Right lobe of liver (tissue), 6 donors: ENCODE measurements at regions not wholly inside any gene's neighbourhood (a gene's known extent, or its start where the extent isn't known, plus 50 kb on each side); places are given as distances from the start of the nearest gene placed in this dataset.

Source experiments
- ATAC-seq, 4 donors: fragments of 200-7000 bp; cut with Tn5 transposase; one replicate each; pipeline ENCODE4 v1.9.1; 2020; ENCODE audit warnings: mild to moderate bottlenecking in 4 of 4, moderate library complexity in 4 of 4
- DNase-seq, 3 donors: peaks; one replicate each; pipeline ENCODE4 v3.0.0-alpha.2; 2020
- H3K27ac ChIP-seq, 3 donors: fragments of 200-600 bp; one replicate each; pipeline ENCODE4 v1.8.0; 2022
- H3K27me3 ChIP-seq, 2 donors: fragments of 200-600 bp; one replicate each; pipeline ENCODE4 v1.8.0; 2022
- H3K36me3 ChIP-seq, 4 donors: fragments of 200-600 bp; sonication (generic) in 1 of 4; one replicate each; pipeline versions ENCODE4 v1.5.1 to v1.8.0; 2017 to 2022; ENCODE audit warnings: control low read depth in 1 of 4
- H3K4me1 ChIP-seq, 4 donors: fragments of 200-600 bp; sonication (generic) in 1 of 4; one replicate each; pipeline versions ENCODE4 v1.5.1 to v1.8.0; 2017 to 2022; ENCODE audit warnings: control low read depth in 1 of 4
- H3K4me3 ChIP-seq, 3 donors: fragments of 200-600 bp; one replicate each; pipeline ENCODE4 v1.8.0; 2022
- H3K9me3 ChIP-seq, 4 donors: fragments of 200-600 bp; sonication (generic) in 1 of 4; one replicate each; pipeline versions ENCODE4 v1.5.1 to v1.8.0; 2017 to 2022; ENCODE audit warnings: control low read depth in 1 of 4
- POLR2A ChIP-seq: fragments of 450-650 bp; IDR thresholded peaks from one replicate; pipeline ENCODE4 v1.6.1; 2017; ENCODE audit warnings: antibody characterized with exemption, mild to moderate bottlenecking
- WGBS: methylation state at CpG from one replicate; pipeline ENCODE4 v1.1.6; 2018; ENCODE audit warnings: low coverage, low lambda C conversion rate; ENCODE audit not compliant: insufficient coverage; ENCODE audit errors: missing lambda C conversion rate; 5-methylcytosine and 5-hydroxymethylcytosine counted together
- intact Hi-C, 2 donors: fragments of 100-400 bp; cut with DNase I; formaldehyde crosslinking; loops; one replicate each; pipeline versions ENCODE4 v1.11.2 to v1.14.1; 2022
- TF ChIP-seq, protein P1 (sequence below), 4 donors: fragments of 200-600 bp in 3 of 4; fragments of 450-650 bp in 1 of 4; IDR thresholded peaks; one replicate each; pipeline versions ENCODE4 v1.5.1 to v1.8.0; 2016 to 2022; ENCODE audit warnings: antibody characterized with exemption in 4 of 4, mild to moderate bottlenecking in 2 of 4
- donor health status: DM: no; HTN: yes; CAD: no.
- donor health status: DM: no; HTN: no; CAD: no.
- donor health status: DM: no; HTN: no; CAD: no.
- donor health status: DM: no; HTN: yes; CAD: no.
- donor health status: DM: no; HTN: yes; CAD: no.

DNA sequence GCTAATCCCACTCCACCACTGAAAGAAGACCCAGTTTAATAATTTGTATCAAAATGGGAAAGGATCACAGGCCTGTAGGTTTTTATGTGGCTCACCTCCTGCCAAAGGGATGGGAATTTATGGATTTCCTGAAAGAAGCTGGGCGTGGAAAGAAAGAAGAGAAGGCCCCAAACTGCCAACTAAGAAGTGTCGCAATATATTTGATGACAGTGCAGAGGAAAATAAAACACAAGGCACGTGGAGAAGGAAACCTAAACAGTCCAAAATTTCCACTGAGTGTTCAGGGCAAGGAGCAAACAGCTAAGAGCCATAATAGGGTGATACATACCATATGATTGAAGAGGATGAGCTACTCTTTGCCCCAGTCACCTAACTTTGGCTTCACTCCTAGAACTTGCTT, 667.2 kb downstream of the GATA3 start:
- intact Hi-C loops: no loop called here
- Histone ChIP-seq H3K9me3 (no peaks in the 10 kb centered on the region), H3K4me1 (peaks cover 0 to 4% (median 0%) of the 10 kb centered on the region in 4 donors), H3K4me3 (no peak overlapping the region), H3K27ac (no peak overlapping the region), H3K27me3 (no peaks in the 10 kb centered on the region), H3K36me3 (no peaks in the 10 kb centered on the region)
- TF ChIP-seq POLR2A: no peak
- TF ChIP-seq, protein P1, sequence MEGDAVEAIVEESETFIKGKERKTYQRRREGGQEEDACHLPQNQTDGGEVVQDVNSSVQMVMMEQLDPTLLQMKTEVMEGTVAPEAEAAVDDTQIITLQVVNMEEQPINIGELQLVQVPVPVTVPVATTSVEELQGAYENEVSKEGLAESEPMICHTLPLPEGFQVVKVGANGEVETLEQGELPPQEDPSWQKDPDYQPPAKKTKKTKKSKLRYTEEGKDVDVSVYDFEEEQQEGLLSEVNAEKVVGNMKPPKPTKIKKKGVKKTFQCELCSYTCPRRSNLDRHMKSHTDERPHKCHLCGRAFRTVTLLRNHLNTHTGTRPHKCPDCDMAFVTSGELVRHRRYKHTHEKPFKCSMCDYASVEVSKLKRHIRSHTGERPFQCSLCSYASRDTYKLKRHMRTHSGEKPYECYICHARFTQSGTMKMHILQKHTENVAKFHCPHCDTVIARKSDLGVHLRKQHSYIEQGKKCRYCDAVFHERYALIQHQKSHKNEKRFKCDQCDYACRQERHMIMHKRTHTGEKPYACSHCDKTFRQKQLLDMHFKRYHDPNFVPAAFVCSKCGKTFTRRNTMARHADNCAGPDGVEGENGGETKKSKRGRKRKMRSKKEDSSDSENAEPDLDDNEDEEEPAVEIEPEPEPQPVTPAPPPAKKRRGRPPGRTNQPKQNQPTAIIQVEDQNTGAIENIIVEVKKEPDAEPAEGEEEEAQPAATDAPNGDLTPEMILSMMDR (IDR thresholded peaks at IDR 0.05): no peak
- ATAC-seq: peak in 1 of 4 donors; percentile 43
- 49% methylated on average over 3 of the region's 3 CpGs for WGBS
- no peak for DNase-seq

- Histone ChIP-seq H3K9me3 (no peaks in the 10 kb centered on the region), H3K27ac (no peak overlapping the region), H3K36me3 (no peaks in the 10 kb centered on the region), H3K27me3 (no peaks in the 10 kb centered on the region), H3K4me3 (no peak overlapping the region), H3K4me1 (peaks cover 0 to 4% (median 0%) of the 10 kb centered on the region in 4 donors)
- TF ChIP-seq, protein P1 (IDR thresholded peaks at IDR 0.05): no peak
- no peak for TF ChIP-seq POLR2A
- no peak for ATAC-seq
- no peak for DNase-seq
- intact Hi-C loops: no loop called here
- 62% methylated on average over 4 of the region's 4 CpGs for WGBS
Observed at GRCh38 chr10:8722835-8723234, 668.3 kb downstream of the GATA3 start.

DNA sequence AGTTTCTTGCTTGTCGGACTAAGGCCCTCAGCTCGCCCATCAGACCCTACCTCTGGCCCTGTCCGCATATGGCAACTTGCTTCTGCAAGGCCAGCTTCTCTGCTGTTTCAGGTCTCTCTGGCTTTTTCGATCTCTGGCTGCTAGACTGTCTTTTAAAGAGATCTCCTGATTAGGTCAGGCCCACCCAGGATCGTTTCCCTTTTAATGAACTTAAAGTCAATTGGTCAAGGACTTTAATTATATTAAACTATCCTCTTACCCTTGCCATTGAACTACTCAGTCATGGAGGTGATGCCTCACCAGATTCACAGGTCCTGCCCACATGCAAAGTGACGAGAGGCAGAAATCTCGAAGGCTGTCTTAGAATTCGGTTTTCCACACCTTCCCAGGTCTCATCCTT, 670.9 kb downstream of the GATA3 start:
- DNase-seq (no peak), ATAC-seq (no peak)
- H3K4me3 ChIP-seq: no peak overlapping the region
- H3K36me3 ChIP-seq: no peaks in the 10 kb centered on the region
- no peaks in the 10 kb centered on the region for H3K27me3 ChIP-seq
- no peaks in the 10 kb centered on the region for H3K9me3 ChIP-seq
- intact Hi-C loops: no loop called here
- no peak overlapping the region for H3K27ac ChIP-seq
- no peak for TF ChIP-seq POLR2A
- TF ChIP-seq, protein P1 (IDR thresholded peaks at IDR 0.05): no peak
- peaks cover 0 to 4% (median 0%) of the 10 kb centered on the region in 4 donors for H3K4me1 ChIP-seq
- 59% methylated on average over 6 of the region's 8 CpGs for WGBS

- Histone ChIP-seq H3K4me3 (no peak overlapping the region), H3K27me3 (no peaks in the 10 kb centered on the region), H3K9me3 (no peaks in the 10 kb centered on the region), H3K36me3 (no peaks in the 10 kb centered on the region), H3K27ac (no peak overlapping the region), H3K4me1 (peaks cover 0 to 4% (median 0%) of the 10 kb centered on the region in 4 donors)
- DNase-seq (no peak), ATAC-seq (peak in 1 of 4 donors; percentile 58)
- intact Hi-C loops: no loop called here
- TF ChIP-seq, protein P1 (IDR thresholded peaks at IDR 0.05): no peak
- TF ChIP-seq POLR2A: no peak
- WGBS: 64% methylated on average over 3 of the region's 3 CpGs
Observed at GRCh38 chr10:8726084-8726778, 671.7 kb downstream of the GATA3 start.
